HCT116 (cell line): ENCODE measurements at regions not wholly inside any gene's neighbourhood (a gene's known extent, or its start where the extent isn't known, plus 50 kb on each side); places are given as distances from the start of the nearest gene placed in this dataset.

ENCODE experiments used
- ATAC-seq: fragments of 200-7000 bp; cut with Tn5 transposase; 2 replicates; pipeline ENCODE4 v1.9.1; 2020; ENCODE audit warnings: mild to moderate bottlenecking, moderate library complexity
- BruUV-seq: library from RNA; stranded (reverse); fragments of 400-500 nt; replicated peaks from 2 replicates; lab custom pipeline; 2021; lab: Mats Ljungman, UMichigan
- CTCF ChIA-PET: fragments of 300-600 bp; sonication (Branson Sonifier 250); formaldehyde crosslinking; loops from one replicate; lab custom pipeline; 2021; ENCODE audit warnings: antibody characterized with exemption; lab: Charles Lee
- POLR2A ChIA-PET: fragments of 300-600, 350-600 bp; sonication (Branson Sonifier 250); formaldehyde crosslinking; loops from one replicate; lab custom pipeline; 2021; ENCODE audit warnings: antibody characterized with exemption; lab: Charles Lee
- RAD21 ChIA-PET, 2 experiments: fragments of 300-600 bp; sonication (Branson Sonifier 250); formaldehyde crosslinking; loops; one replicate each; lab custom pipeline; 2023; ENCODE audit warnings: low total read pairs in 2 of 2; ENCODE audit not compliant: uncharacterized antibody in 2 of 2, unreplicated experiment in 2 of 2, low non-redundant PET in 1 of 2; lab: Charles Lee
- DNase-seq: peaks from one replicate; pipeline ENCODE4 v3.0.0-alpha.2; 2010; ENCODE audit warnings: low read depth, low spot score
- H2AFZ ChIP-seq: fragments of 200-600 bp; shearing (Covaris generic), sonication (generic); 2 replicates; pipeline ENCODE4 v1.6.1; 2017; ENCODE audit warnings: low read depth, mixed run types, mixed read lengths, antibody characterized with exemption, low read length; ENCODE audit not compliant: poor library complexity, severe bottlenecking
- H3K27ac ChIP-seq: 2 replicates; pipeline ENCODE4 v1.5.1; 2012; ENCODE audit warnings: low read depth, low read length
- H3K27me3 ChIP-seq: fragments of 200-600 bp; sonication (generic); 2 replicates; pipeline ENCODE4 v1.6.1; 2016; ENCODE audit warnings: mixed run types, low read length, mixed read lengths; ENCODE audit not compliant: insufficient read depth
- H3K36me3 ChIP-seq, 2 experiments: fragments of 200-500 bp in 1 of 2; fragments of 200-600 bp in 1 of 2; sonication (Bioruptor generic) in 1 of 2; sonication (generic) in 1 of 2; 2 replicates each; pipeline versions ENCODE4 v1.5.1 to v1.6.1; 2014 to 2016; ENCODE audit warnings: low read length in 2 of 2, inconsistent platforms in 1 of 2, mixed read lengths in 1 of 2, mixed run types in 1 of 2; ENCODE audit not compliant: insufficient read depth in 2 of 2, control insufficient read depth in 1 of 2
- H3K4me1 ChIP-seq, 2 experiments: fragments of 200-600 bp in 1 of 2; sonication (generic) in 1 of 2; 2 replicates each; pipeline versions ENCODE4 v1.5.1 to v1.6.1; 2012 to 2017; ENCODE audit warnings: low read length in 2 of 2, inconsistent platforms in 1 of 2, mild to moderate bottlenecking in 1 of 2, mixed read lengths in 1 of 2, mixed run types in 1 of 2, moderate library complexity in 1 of 2; ENCODE audit not compliant: insufficient read depth in 2 of 2, control insufficient read depth in 1 of 2
- H3K4me2 ChIP-seq: fragments of 200-600 bp; sonication (generic); 2 replicates; pipeline ENCODE4 v1.6.1; 2017; ENCODE audit warnings: mixed run types, low read length, mixed read lengths
- H3K4me3 ChIP-seq, 2 experiments: fragments of 200-600 bp in 1 of 2; sonication (generic) in 1 of 2; replicated peaks in 1 of 2; 2 replicates each; pipeline ENCODE4 v1.5.1; 2011 to 2016; ENCODE audit warnings: low read length in 2 of 2, control low read depth in 1 of 2, low read depth in 1 of 2, mild to moderate bottlenecking in 1 of 2, mixed read lengths in 1 of 2, mixed run types in 1 of 2
- H3K79me2 ChIP-seq: fragments of 200-600 bp; sonication (generic); 2 replicates; pipeline ENCODE4 v1.6.1; 2017; ENCODE audit warnings: mild to moderate bottlenecking, mixed run types, low read length, moderate library complexity, mixed read lengths; ENCODE audit not compliant: insufficient read depth
- H3K9ac ChIP-seq: fragments of 200-600 bp; sonication (generic); 2 replicates; pipeline ENCODE4 v1.6.1; 2016; ENCODE audit warnings: low read length, mixed read lengths
- H3K9me2 ChIP-seq: fragments of 200-600 bp; sonication (generic), shearing (Covaris generic); 2 replicates; pipeline ENCODE4 v1.6.1; 2017; ENCODE audit warnings: mixed run types, mild to moderate bottlenecking, moderate library complexity; ENCODE audit not compliant: insufficient read depth
- H3K9me3 ChIP-seq, 2 experiments: fragments of 200-500 bp in 1 of 2; fragments of 200-600 bp in 1 of 2; sonication (Bioruptor generic) in 1 of 2; sonication (generic) in 1 of 2; 2 replicates each; pipeline ENCODE4 v1.6.1; 2014 to 2017; ENCODE audit warnings: low read length in 2 of 2, mixed read lengths in 2 of 2, inconsistent platforms in 1 of 2, low read depth in 1 of 2, mild to moderate bottlenecking in 1 of 2, mixed run types in 1 of 2, moderate library complexity in 1 of 2; ENCODE audit not compliant: control insufficient read depth in 1 of 2, insufficient read depth in 1 of 2
- H4K20me1 ChIP-seq: fragments of 200-600 bp; sonication (generic), shearing (Covaris generic); 2 replicates; pipeline ENCODE4 v1.6.1; 2017; ENCODE audit warnings: mixed run types, mild to moderate bottlenecking, moderate library complexity; ENCODE audit not compliant: insufficient read depth
- ATF3 ChIP-seq: IDR thresholded peaks from 2 replicates; pipeline ENCODE4 v1.6.1; 2012
- CEBPB ChIP-seq: IDR thresholded peaks from 2 replicates; pipeline ENCODE4 v1.6.1; 2012; ENCODE audit warnings: low read depth
- ELF1 ChIP-seq: IDR thresholded peaks from 2 replicates; pipeline ENCODE4 v1.6.1; 2012; ENCODE audit warnings: low read depth, borderline replicate concordance
- EZH2phosphoT487 ChIP-seq: fragments of 200-600 bp; IDR thresholded peaks from 2 replicates; pipeline ENCODE4 v1.6.1; 2018; ENCODE audit warnings: antibody characterized with exemption, borderline replicate concordance
- JUND ChIP-seq: IDR thresholded peaks from 2 replicates; pipeline ENCODE4 v1.6.1; 2012
- POLR2A ChIP-seq: IDR thresholded peaks from 2 replicates; pipeline ENCODE4 v1.7.0; 2011; ENCODE audit warnings: borderline replicate concordance; ENCODE audit not compliant: insufficient read depth, insufficient read length; ENCODE audit errors: extremely low read depth
- RAD21 ChIP-seq: IDR thresholded peaks from 2 replicates; pipeline ENCODE4 v1.6.1; 2012; ENCODE audit warnings: low read depth, mild to moderate bottlenecking
- SP1 ChIP-seq: IDR thresholded peaks from 2 replicates; pipeline ENCODE4 v1.6.1; 2012; ENCODE audit warnings: low read depth
- SRF ChIP-seq: IDR thresholded peaks from 2 replicates; pipeline ENCODE4 v1.6.1; 2012; ENCODE audit warnings: low read depth
- ZFX ChIP-seq: fragments of 450-650 bp; IDR thresholded peaks from 2 replicates; pipeline ENCODE4 v1.6.1; 2017
- ZNF274 ChIP-seq: fragments of 200-500 bp; sonication (Bioruptor generic); IDR thresholded peaks from 2 replicates; pipeline ENCODE4 v1.6.1; 2014; ENCODE audit warnings: mild to moderate bottlenecking, low read depth, low read length, inconsistent platforms
- intact Hi-C: fragments of 100-400 bp; cut with micrococcal nuclease; formaldehyde crosslinking; loops from 2 replicates; pipeline ENCODE4 v1.10.0; 2022
- TF ChIP-seq, protein P1 (sequence below): IDR thresholded peaks from 2 replicates; pipeline ENCODE4 v1.6.1; 2011; ENCODE audit warnings: mild to moderate bottlenecking, low read length, moderate library complexity; ENCODE audit not compliant: insufficient replicate concordance; ENCODE audit errors: extremely low read depth

DNA sequence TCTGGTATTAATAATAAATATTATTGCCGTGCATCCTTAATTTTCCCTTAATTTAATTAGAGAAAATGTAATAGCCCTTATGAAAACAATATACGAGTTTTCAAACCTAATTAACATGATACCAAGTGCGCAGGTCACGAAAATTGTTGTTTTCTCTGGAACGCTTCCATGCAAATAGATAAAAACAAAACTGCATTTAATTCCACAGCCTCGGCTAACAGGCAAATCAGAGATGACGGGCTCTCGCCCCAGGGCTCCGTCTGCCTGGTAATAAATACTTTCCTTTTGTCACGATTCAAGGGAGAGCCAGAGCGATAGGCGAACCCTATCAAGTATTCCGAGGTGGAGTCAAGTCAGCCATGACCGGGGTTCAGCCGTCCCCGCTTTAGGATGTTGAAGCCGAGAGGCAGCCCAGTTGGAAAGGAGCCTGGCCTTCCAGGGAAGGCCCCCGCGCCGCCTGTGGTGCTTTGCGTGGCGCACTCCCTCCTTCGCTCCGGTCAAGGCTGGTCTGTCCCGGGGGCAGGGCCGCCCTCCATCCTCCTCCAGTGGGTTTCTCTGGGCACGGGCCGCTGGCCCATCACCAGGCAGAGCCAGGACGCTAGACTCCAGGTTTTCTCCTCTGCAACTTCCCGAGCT lies 137.8 kb upstream of the GSC start (continued):
- no peak for TF ChIP-seq ZFX
- no peak for TF ChIP-seq ZNF274
- no peak for TF ChIP-seq CEBPB
- TF ChIP-seq ELF1 = no peak

DNA sequence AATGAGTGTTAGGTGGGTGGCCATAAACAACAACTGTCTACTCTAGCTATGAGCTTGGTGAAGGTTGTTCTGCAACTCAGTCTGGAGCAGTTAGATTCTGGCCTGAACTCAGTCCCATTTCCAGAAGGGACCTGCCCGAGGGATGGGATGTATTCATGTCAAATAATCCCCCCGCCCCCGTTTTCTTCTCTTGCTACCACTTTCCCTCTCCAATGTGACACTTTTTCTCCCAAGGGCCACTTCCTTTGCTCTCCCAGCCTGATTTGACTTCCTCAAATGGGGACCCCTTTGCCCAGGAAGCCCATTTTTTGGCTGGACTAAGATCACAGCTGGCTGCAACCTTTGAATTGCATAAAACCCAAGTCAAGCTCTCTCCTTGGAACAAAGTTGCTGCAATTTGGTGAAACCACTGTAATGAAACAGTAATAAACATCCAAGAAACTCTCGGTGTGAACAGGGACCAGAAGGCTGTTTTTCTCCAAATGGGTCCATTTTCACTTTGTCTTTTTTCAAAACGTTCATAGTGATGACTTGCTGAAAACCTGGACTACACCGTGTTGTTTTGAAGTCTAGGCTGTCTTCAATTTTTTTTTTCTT lies 137.2 kb upstream of the GSC start:
- POLR2A ChIA-PET = no interaction called here
- Histone ChIP-seq H3K36me3 (no peaks in the 10 kb centered on the region), H3K4me2 (no peak overlapping the region), H2AFZ (no peak overlapping the region), H3K27me3 (peaks cover 15% of the 10 kb centered on the region), H3K9me2 (no peaks in the 10 kb centered on the region), H3K27ac (no peak overlapping the region), H4K20me1 (no peaks in the 10 kb centered on the region), H3K79me2 (no peaks in the 10 kb centered on the region), H3K9me3 (no peaks in the 10 kb centered on the region), H3K9ac (no peak overlapping the region), H3K4me3 (no peak overlapping the region), H3K4me1 (no peaks in the 10 kb centered on the region)
- no TSS peak for BruUV-seq
- ATAC-seq (no peak), DNase-seq (no peak)
- RAD21 ChIA-PET = no interaction called here
- intact Hi-C loops = no loop called here
- TF ChIP-seq ZFX = no peak
- TF ChIP-seq RAD21 = no peak
- TF ChIP-seq ELF1 = no peak
- no peak for TF ChIP-seq EZH2phosphoT487
- CTCF ChIA-PET = no interaction called here

- Histone ChIP-seq H3K9ac (no peak overlapping the region), H3K9me2 (no peaks in the 10 kb centered on the region), H3K4me3 (no peak overlapping the region), H3K4me2 (no peak overlapping the region), H3K79me2 (no peaks in the 10 kb centered on the region), H3K27ac (no peak overlapping the region), H3K9me3 (no peaks in the 10 kb centered on the region), H3K36me3 (no peaks in the 10 kb centered on the region), H2AFZ (no peak overlapping the region), H3K4me1 (no peaks in the 10 kb centered on the region), H3K27me3 (peaks cover 15% of the 10 kb centered on the region), H4K20me1 (no peaks in the 10 kb centered on the region)
- ChIA-PET CTCF (no interaction called here), RAD21 (no interaction called here), POLR2A (no interaction called here)
- intact Hi-C loops = no loop called here
- no peak for DNase-seq
- ATAC-seq = no peak
- BruUV-seq = no TSS peak
- no peak for TF ChIP-seq JUND
- no peak for TF ChIP-seq RAD21
- TF ChIP-seq CEBPB = no peak
- TF ChIP-seq EZH2phosphoT487 = no peak
- TF ChIP-seq POLR2A = no peak
- TF ChIP-seq SP1 = no peak
- TF ChIP-seq ATF3 = no peak
- no peak for TF ChIP-seq ELF1
- TF ChIP-seq, protein P1, sequence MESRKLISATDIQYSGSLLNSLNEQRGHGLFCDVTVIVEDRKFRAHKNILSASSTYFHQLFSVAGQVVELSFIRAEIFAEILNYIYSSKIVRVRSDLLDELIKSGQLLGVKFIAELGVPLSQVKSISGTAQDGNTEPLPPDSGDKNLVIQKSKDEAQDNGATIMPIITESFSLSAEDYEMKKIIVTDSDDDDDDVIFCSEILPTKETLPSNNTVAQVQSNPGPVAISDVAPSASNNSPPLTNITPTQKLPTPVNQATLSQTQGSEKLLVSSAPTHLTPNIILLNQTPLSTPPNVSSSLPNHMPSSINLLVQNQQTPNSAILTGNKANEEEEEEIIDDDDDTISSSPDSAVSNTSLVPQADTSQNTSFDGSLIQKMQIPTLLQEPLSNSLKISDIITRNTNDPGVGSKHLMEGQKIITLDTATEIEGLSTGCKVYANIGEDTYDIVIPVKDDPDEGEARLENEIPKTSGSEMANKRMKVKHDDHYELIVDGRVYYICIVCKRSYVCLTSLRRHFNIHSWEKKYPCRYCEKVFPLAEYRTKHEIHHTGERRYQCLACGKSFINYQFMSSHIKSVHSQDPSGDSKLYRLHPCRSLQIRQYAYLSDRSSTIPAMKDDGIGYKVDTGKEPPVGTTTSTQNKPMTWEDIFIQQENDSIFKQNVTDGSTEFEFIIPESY = no peak
- TF ChIP-seq SRF = no peak
Measured at GRCh38 chr14:94906577-94906976, 136.7 kb upstream of the GSC start.
